ENCODE measurements at regions not wholly inside any gene's neighbourhood (a gene's known extent, or its start where the extent isn't known, plus 50 kb on each side); places are given as distances from the start of the nearest gene placed in this dataset.

DNA sequence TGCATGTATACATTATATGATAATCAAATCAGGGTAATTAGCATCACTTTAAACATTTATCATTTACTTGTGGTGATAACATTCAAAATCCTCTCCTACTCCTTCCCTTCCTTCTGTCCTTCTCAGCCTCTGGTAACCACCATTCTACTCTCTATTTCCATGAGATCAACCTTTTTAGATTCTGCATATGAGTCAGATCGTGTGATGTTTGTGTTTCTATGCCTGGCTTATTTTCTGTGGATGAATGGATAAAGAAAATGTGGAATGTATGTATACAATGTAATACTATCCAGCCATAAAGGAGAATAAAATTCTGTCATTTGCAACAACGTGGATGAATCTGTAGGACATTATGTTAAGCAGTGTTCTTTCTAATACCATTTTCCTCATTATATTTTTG, 123.9 kb downstream of the NAA11 start:
- no peaks in the 10 kb centered on the region for H3K27me3 ChIP-seq (ENCODE audit: control insufficient read depth in 1 of 2, insufficient read depth in 2 of 2, low read length in 2 of 2)
- ChIA-PET CTCF (no interaction called here), POLR2A (no interaction called here)
- TF ChIP-seq, protein P1, sequence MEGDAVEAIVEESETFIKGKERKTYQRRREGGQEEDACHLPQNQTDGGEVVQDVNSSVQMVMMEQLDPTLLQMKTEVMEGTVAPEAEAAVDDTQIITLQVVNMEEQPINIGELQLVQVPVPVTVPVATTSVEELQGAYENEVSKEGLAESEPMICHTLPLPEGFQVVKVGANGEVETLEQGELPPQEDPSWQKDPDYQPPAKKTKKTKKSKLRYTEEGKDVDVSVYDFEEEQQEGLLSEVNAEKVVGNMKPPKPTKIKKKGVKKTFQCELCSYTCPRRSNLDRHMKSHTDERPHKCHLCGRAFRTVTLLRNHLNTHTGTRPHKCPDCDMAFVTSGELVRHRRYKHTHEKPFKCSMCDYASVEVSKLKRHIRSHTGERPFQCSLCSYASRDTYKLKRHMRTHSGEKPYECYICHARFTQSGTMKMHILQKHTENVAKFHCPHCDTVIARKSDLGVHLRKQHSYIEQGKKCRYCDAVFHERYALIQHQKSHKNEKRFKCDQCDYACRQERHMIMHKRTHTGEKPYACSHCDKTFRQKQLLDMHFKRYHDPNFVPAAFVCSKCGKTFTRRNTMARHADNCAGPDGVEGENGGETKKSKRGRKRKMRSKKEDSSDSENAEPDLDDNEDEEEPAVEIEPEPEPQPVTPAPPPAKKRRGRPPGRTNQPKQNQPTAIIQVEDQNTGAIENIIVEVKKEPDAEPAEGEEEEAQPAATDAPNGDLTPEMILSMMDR (IDR thresholded peaks at IDR 0.05), result no peak
- Mint-ChIP-seq H3K9me3 (peaks cover 4% of the 10 kb centered on the region), H3K36me3 (ENCODE audit: low read depth) (no peaks in the 10 kb centered on the region), H3K27me3 (no peaks in the 10 kb centered on the region), H3K27ac (no peak overlapping the region), H3K4me3 (no peak overlapping the region), H3K4me1 (ENCODE audit: low read depth) (no peaks in the 10 kb centered on the region)
- H3K4me1 ChIP-seq (ENCODE audit: insufficient read depth, low read length), result no peaks in the 10 kb centered on the region
- H3K36me3 ChIP-seq (ENCODE audit: insufficient read depth, low read length), result no peaks in the 10 kb centered on the region
- intact Hi-C loops (cut with DNase I, micrococcal nuclease), result no loop called here
- no peak overlapping the region for H3K27ac ChIP-seq (ENCODE audit: low read depth in 1 of 2, low read length in 2 of 2)
- no peak overlapping the region for H3K4me3 ChIP-seq (ENCODE audit: low read length)
- DNase-seq (no peak), ATAC-seq (ENCODE audit: poor library complexity) (no peak)
- no peaks in the 10 kb centered on the region for H3K9me3 ChIP-seq (ENCODE audit: control insufficient read depth in 1 of 2, insufficient read depth in 1 of 2, low read length in 2 of 2)

DNA sequence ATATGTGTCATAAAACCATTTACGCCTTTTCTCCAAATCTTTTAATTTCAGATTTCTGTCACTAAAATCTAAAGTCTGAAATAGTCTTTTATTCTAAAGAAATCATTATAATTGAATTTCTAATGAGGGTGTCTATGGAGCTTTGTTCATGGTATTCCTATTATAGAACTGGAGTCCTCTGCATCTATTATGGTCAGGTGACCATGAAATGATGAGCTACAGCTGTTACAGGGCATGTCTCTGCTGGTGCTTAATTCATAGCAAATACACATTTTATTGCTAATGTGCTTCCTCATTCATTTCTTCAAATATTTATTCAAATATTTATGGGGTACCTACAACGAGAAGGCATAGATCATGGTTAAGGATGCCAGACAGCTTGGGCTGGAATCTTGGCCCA, 126.1 kb downstream of the NAA11 start:
- no peak for ATAC-seq (ENCODE audit: poor library complexity)
- H3K4me3 Mint-ChIP-seq, result no peak overlapping the region
- no peak overlapping the region for H3K27ac Mint-ChIP-seq
- Histone ChIP-seq H3K36me3 (ENCODE audit: insufficient read depth, low read length) (no peaks in the 10 kb centered on the region), H3K27ac (ENCODE audit: low read depth in 1 of 2, low read length in 2 of 2) (no peak overlapping the region), H3K4me1 (ENCODE audit: insufficient read depth, low read length) (no peaks in the 10 kb centered on the region), H3K4me3 (ENCODE audit: low read length) (no peak overlapping the region), H3K9me3 (ENCODE audit: control insufficient read depth in 1 of 2, insufficient read depth in 1 of 2, low read length in 2 of 2) (no peaks in the 10 kb centered on the region), H3K27me3 (ENCODE audit: control insufficient read depth in 1 of 2, insufficient read depth in 2 of 2, low read length in 2 of 2) (no peaks in the 10 kb centered on the region)
- TF ChIP-seq, protein P1 (IDR thresholded peaks at IDR 0.05), result no peak
- CTCF ChIA-PET, result no interaction called here
- H3K36me3 Mint-ChIP-seq (ENCODE audit: low read depth), result no peaks in the 10 kb centered on the region
- intact Hi-C loops (cut with DNase I, micrococcal nuclease), result no loop called here
- POLR2A ChIA-PET, result no interaction called here
- no peaks in the 10 kb centered on the region for H3K27me3 Mint-ChIP-seq
- H3K9me3 Mint-ChIP-seq, result no peaks in the 10 kb centered on the region
- no peaks in the 10 kb centered on the region for H3K4me1 Mint-ChIP-seq (ENCODE audit: low read depth)
- DNase-seq, result no peak

DNA sequence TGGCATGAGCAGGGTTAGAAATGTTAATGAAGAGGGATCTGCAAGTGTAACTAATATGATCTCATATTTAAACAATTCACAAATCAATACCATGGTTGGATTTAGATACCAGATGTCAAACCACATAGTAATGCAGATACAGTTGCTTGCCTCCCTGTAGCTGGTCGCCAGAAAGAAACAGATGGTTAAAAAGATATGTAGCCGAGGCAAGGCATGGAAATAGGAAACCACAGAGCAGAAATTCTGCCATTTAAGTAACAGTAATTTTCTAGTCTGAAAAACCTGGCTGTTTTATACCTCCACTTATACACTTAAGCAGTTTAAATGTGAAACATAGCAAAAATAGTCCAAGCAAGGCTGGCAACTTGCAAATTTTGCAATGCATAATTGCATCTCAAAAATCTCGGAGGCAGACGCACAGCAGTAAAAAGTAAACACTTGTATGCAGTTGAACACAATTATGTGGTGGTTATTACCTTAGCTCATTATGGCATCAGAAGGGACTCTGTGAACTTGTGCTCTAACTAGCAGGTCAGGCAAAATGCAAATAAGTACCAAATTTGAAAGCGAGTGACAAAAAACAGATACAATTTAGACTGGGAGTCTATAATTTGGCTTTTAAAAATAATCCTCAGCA, 126.8 kb downstream of the NAA11 start:
- H3K9me3 Mint-ChIP-seq, result peaks cover 2% of the 10 kb centered on the region
- no peaks in the 10 kb centered on the region for H3K36me3 ChIP-seq (ENCODE audit: insufficient read depth, low read length)
- H3K27ac ChIP-seq (ENCODE audit: low read depth in 1 of 2, low read length in 2 of 2), result no peak overlapping the region
- no peaks in the 10 kb centered on the region for H3K9me3 ChIP-seq (ENCODE audit: control insufficient read depth in 1 of 2, insufficient read depth in 1 of 2, low read length in 2 of 2)
- no peak overlapping the region for H3K4me3 ChIP-seq (ENCODE audit: low read length)
- CTCF ChIA-PET, result no interaction called here
- POLR2A ChIA-PET, result no interaction called here
- no peaks in the 10 kb centered on the region for H3K4me1 ChIP-seq (ENCODE audit: insufficient read depth, low read length)
- H3K4me1 Mint-ChIP-seq (ENCODE audit: low read depth), result no peaks in the 10 kb centered on the region
- no peaks in the 10 kb centered on the region for H3K27me3 Mint-ChIP-seq
- H3K4me3 Mint-ChIP-seq, result no peak overlapping the region
- no peak for DNase-seq
- no peaks in the 10 kb centered on the region for H3K36me3 Mint-ChIP-seq (ENCODE audit: low read depth)
- intact Hi-C loops (cut with DNase I, micrococcal nuclease), result no loop called here
- TF ChIP-seq, protein P1 (IDR thresholded peaks at IDR 0.05), result no peak
- H3K27ac Mint-ChIP-seq, result no peak overlapping the region
- no peak for ATAC-seq (ENCODE audit: poor library complexity)
- no peaks in the 10 kb centered on the region for H3K27me3 ChIP-seq (ENCODE audit: control insufficient read depth in 1 of 2, insufficient read depth in 2 of 2, low read length in 2 of 2)
